Kidney (tissue), 13 donors: ENCODE measurements at regions not wholly inside any gene's neighbourhood (a gene's known extent, or its start where the extent isn't known, plus 50 kb on each side); places are given as distances from the start of the nearest gene placed in this dataset.

Experiments
- DNase-seq, 5 donors: peaks; one replicate each; pipeline ENCODE4 v3.0.0-alpha.2; 2013 to 2020
- FAIRE-seq: peaks from 2 replicates; lab custom pipeline; 2012; peaks lifted over from hg19 to GRCh38; lab: Jason Lieb, UNC
- H3K27ac ChIP-seq, 2 donors: one replicate each; pipeline ENCODE4 v1.7.0; 2013; ENCODE audit warnings: low read depth in 2 of 2, low read length in 2 of 2, inconsistent platforms in 1 of 2
- H3K27me3 ChIP-seq: one replicate; pipeline ENCODE4 v1.7.1; 2013; ENCODE audit warnings: low read length, inconsistent platforms; ENCODE audit not compliant: control insufficient read depth, insufficient read depth
- H3K36me3 ChIP-seq, 3 donors: one replicate each; pipeline versions ENCODE4 v1.7.0 to v1.7.1; 2013; ENCODE audit warnings: low read length in 3 of 3, control low read depth in 1 of 3, inconsistent platforms in 1 of 3; ENCODE audit not compliant: insufficient read depth in 3 of 3, control insufficient read depth in 2 of 3
- H3K4me1 ChIP-seq, 3 donors: one replicate each; pipeline versions ENCODE4 v1.7.0 to v1.7.1; 2013; ENCODE audit warnings: low read length in 3 of 3, inconsistent platforms in 1 of 3, low read depth in 1 of 3; ENCODE audit not compliant: control insufficient read depth in 2 of 3, insufficient read depth in 2 of 3
- H3K4me3 ChIP-seq, 3 donors: one replicate each; pipeline versions ENCODE4 v1.7.0 to v1.8.1; 2013; ENCODE audit warnings: low read length in 3 of 3, control low read depth in 1 of 3, inconsistent platforms in 1 of 3
- H3K9ac ChIP-seq, 3 donors: one replicate each; pipeline versions ENCODE4 v1.7.0 to v1.7.1; 2013; ENCODE audit warnings: low read length in 3 of 3, control low read depth in 1 of 3, inconsistent platforms in 1 of 3
- H3K9me3 ChIP-seq, 3 donors: one replicate each; pipeline versions ENCODE4 v1.7.0 to v1.7.1; 2013; ENCODE audit warnings: low read length in 3 of 3, control low read depth in 1 of 3, inconsistent platforms in 1 of 3; ENCODE audit not compliant: control insufficient read depth in 2 of 3, insufficient read depth in 1 of 3
- intact Hi-C: fragments of 100-400 bp; cut with DNase I; formaldehyde crosslinking; loops from one replicate; pipeline ENCODE4 v1.11.1; 2022
- TF ChIP-seq, protein P1 (sequence below): IDR thresholded peaks from 3 replicates; pipeline ENCODE4 v1.5.1; 2012; ENCODE audit warnings: mild to moderate bottlenecking, moderate library complexity, borderline replicate concordance; ENCODE audit not compliant: insufficient read depth; ENCODE audit errors: extremely low read depth
- donor health status: control.
- donor health status: control.
- donor health status: control.
- donor health status: control.
- donor health status: control.
- donor health status: DM: yes; HTN: yes; CAD: no.
- donor health status: Normal renal cell carcinoma (clear cell type).

DNA sequence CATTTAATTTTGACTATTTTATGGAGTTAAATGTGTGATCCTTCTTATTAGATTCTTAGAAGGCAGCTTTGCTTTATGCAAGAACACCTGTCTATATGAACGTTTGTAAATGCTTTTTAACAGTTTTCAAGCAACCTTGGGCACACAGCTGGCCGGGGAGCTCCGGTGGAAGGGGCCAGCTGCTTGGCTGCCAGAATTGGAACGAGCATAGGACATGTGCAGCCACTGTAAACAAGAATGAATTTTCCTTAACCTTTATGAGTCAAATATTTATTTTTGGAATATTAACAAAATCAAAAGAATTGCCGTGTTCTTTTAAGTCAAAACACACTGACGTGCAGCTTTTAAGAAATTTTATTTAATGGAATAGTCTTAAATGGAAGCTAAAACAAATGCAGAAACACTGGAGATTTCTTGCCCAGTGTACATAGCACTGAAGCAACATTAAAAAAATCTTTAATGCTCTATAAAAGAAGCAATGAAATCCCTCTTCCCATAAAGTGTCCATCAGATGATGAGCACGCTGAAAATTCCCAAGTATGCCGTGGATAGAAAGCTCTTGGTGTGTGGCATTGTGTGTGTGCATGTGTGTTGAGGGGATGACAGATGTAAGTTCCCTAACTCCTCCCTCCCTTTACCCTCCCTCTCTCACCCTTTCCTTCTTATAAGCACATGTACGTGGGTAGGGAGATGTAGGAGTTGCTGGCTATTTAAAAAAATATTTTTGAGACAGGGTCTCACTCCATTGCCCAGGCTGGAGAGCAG, 208.9 kb upstream of the EXOC2 start:
- Histone ChIP-seq H3K4me3 (no peak overlapping the region), H3K27me3 (peaks cover 3% of the 10 kb centered on the region), H3K4me1 (no peaks in the 10 kb centered on the region), H3K36me3 (no peaks in the 10 kb centered on the region), H3K9me3 (no peaks in the 10 kb centered on the region), H3K27ac (no peak overlapping the region), H3K9ac (no peak overlapping the region)
- TF ChIP-seq, protein P1, sequence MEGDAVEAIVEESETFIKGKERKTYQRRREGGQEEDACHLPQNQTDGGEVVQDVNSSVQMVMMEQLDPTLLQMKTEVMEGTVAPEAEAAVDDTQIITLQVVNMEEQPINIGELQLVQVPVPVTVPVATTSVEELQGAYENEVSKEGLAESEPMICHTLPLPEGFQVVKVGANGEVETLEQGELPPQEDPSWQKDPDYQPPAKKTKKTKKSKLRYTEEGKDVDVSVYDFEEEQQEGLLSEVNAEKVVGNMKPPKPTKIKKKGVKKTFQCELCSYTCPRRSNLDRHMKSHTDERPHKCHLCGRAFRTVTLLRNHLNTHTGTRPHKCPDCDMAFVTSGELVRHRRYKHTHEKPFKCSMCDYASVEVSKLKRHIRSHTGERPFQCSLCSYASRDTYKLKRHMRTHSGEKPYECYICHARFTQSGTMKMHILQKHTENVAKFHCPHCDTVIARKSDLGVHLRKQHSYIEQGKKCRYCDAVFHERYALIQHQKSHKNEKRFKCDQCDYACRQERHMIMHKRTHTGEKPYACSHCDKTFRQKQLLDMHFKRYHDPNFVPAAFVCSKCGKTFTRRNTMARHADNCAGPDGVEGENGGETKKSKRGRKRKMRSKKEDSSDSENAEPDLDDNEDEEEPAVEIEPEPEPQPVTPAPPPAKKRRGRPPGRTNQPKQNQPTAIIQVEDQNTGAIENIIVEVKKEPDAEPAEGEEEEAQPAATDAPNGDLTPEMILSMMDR = no peak
- no peak for FAIRE-seq
- DNase-seq = peak in 2 of 5 donors; percentile 27 to 31
- intact Hi-C loops = no loop called here

DNA sequence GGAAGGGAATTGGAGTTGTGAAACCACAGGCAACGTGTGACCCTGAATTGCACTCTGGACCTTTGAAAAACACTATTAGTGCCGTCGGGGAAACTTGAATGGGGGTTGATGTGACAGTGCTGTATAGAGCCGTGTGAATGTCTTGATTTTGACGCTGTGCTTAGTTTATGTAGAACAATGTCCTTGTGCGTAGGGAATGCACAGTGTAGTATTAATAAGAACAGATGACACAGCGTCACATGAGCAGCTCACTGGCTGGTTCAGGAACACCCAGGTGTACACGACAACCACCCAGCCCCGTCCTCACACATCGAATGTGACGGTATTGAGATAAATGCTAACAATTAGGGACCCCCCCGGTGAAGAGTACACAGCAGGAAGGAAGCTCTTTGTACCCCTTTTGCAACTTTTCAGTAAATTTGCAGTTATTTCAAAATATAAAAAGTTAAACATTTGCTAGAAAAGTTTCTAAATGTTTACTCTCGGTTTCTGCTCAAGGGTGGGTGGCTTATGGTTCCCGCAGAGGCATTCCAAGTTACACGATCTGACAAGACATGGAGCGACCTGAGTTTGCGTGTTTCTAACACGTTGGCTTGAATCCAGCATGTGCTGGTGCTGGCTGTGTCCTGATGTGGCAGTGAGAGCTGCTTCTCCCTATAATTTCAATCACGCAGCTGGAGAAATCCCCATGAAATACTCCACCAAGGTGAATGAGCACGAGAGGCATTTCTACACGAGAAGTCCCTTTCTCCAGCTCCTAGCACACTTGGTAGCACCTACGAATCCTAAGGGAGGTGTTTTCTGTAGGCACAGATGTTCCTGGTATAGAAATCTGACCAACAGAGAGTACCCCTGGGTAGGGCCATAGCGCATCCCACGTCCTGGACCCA, 208.0 kb upstream of the EXOC2 start:
- Histone ChIP-seq H3K4me3 (peak overlapping the region in 2 of 3 donors; percentile 5 to 27), H3K9me3 (no peaks in the 10 kb centered on the region), H3K27me3 (peaks cover 3% of the 10 kb centered on the region), H3K27ac (no peak overlapping the region), H3K9ac (no peak overlapping the region), H3K4me1 (no peaks in the 10 kb centered on the region), H3K36me3 (no peaks in the 10 kb centered on the region)
- FAIRE-seq (no peak), DNase-seq (no peak)
- TF ChIP-seq, protein P1 = no peak
- intact Hi-C loops = no loop called here

DNA sequence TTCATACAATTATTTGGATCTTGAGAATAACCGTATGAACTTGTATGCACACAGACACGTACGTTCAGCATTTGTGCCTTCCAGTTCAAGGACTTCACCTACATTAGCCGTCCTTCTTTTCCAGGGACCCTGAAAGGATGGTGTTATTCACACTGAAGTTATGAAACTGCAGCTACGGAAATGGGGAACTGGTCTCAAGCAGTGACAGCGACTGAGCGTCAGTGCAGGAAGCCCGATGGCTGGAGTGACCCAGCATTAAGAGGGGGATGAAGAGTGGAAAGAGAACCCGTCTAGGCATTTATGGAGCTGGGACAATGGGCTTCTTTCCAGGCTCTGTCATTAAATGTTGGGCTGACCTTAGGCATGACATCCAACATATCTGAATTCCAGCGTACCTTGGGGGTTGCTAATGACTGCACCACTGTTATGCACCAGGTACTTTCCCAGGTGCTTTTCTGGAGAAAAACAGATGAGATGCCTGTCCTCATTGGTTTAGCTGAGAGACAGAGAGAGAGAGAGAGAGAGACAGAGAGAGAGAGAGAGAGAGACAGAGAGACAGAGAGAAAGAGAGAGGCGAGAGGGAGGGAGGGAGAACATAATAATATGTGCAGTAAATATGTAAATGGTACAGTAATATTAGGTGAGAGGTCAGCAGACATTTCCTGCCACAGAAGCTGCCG, 204.7 kb upstream of the EXOC2 start:
- TF ChIP-seq, protein P1 = no peak

More for the DNA sequence above, 204.7 kb upstream of the EXOC2 start:
- H3K9me3 ChIP-seq = no peaks in the 10 kb centered on the region
- DNase-seq (no peak), FAIRE-seq (no peak)
- no peaks in the 10 kb centered on the region for H3K4me1 ChIP-seq
- no peaks in the 10 kb centered on the region for H3K36me3 ChIP-seq
- H3K4me3 ChIP-seq = no peak overlapping the region
- no peak overlapping the region for H3K27ac ChIP-seq
- peaks cover 3% of the 10 kb centered on the region for H3K27me3 ChIP-seq
- intact Hi-C loops = no loop called here
- H3K9ac ChIP-seq = no peak overlapping the region
